Cardiac muscle cell (in vitro differentiated cells and primary cell): ENCODE measurements at regions not wholly inside any gene's neighbourhood (a gene's known extent, or its start where the extent isn't known, plus 50 kb on each side); places are given as distances from the start of the nearest gene placed in this dataset.
"Not testable (repeated sequence)": the region's sequence is repeated elsewhere in the genome, so short reads cannot be mapped to it uniquely, and the experiment has no call there.

ENCODE experiments used
- DNase-seq, 2 donors: peaks; one replicate each; pipeline versions ENCODE4 v3.0.0 to v3.0.0-alpha.2; 2010 to 2017; ENCODE audit warnings: low read depth in 1 of 2, low spot score in 1 of 2
- H3K27ac ChIP-seq: fragments of 200-600 bp; sonication (generic); 2 replicates; pipeline ENCODE4 v1.5.1; 2016
- H3K27me3 ChIP-seq: fragments of 200-600 bp; sonication (generic); 2 replicates; pipeline ENCODE4 v1.6.0; 2016; ENCODE audit warnings: control low read depth
- H3K36me3 ChIP-seq: fragments of 200-600 bp; sonication (generic); 2 replicates; pipeline ENCODE4 v1.5.1; 2016; ENCODE audit warnings: control low read depth
- H3K4me1 ChIP-seq: fragments of 200-600 bp; sonication (generic); 2 replicates; pipeline ENCODE4 v1.8.1; 2017; ENCODE audit warnings: low read depth, mild to moderate bottlenecking, mixed run types
- H3K4me3 ChIP-seq: fragments of 200-600 bp; sonication (generic); 2 replicates; pipeline ENCODE4 v1.5.1; 2016; ENCODE audit warnings: mild to moderate bottlenecking
- H3K9me3 ChIP-seq: fragments of 200-600 bp; sonication (generic); 2 replicates; pipeline ENCODE4 v1.5.1; 2017; ENCODE audit warnings: low read depth, mild to moderate bottlenecking, control low read depth
- TF ChIP-seq, protein P1 (sequence below): IDR thresholded peaks from 2 replicates; pipeline ENCODE4 v1.5.1; 2012; ENCODE audit warnings: low read depth, mild to moderate bottlenecking, low read length

DNA sequence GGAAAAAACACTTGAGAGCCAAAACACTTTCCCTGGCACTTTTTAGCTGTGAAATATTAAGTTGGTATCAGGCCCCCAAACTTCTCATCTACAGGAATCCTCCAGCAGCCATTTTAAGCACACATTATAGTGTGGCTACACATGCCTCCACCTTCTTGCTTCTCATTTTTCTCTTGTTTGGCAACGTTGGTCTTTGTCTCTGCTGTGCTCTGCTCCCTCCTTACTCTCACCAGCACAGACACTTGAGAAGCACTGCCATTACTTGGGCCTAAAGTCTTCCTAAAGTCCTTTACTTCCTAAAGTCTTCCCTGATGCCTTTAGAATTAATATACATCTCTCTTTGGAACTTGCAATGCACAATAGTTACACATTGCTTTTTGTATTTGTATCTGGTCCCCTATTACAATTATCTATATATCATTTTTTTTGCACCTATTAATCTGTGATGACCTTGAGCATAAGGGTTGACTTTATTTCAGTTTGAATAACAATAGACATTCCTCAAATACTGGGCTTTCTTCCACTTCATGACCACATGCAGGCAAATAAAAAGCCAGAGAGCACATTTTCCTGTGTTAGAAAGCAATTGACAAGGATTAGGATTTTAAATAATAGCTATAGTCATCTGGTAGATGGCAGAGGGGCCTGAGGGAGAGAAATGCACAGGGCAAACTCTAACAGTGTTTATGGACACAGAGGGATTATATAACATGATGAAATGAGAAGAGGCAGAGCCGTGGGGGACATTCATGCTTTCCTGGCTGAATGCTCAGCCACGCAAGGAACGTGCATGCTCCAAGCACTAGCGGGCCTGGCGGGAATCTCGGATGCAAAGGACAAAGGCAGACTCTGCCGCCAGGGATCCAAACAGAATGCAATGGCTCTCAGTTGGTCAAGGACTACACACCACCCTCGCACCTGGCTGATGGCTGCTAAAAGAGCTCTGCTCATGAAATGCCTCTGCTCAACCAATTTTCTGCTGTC lies 99.3 kb downstream of the CDC14C start:
- no peak for DNase-seq
- TF ChIP-seq, protein P1, sequence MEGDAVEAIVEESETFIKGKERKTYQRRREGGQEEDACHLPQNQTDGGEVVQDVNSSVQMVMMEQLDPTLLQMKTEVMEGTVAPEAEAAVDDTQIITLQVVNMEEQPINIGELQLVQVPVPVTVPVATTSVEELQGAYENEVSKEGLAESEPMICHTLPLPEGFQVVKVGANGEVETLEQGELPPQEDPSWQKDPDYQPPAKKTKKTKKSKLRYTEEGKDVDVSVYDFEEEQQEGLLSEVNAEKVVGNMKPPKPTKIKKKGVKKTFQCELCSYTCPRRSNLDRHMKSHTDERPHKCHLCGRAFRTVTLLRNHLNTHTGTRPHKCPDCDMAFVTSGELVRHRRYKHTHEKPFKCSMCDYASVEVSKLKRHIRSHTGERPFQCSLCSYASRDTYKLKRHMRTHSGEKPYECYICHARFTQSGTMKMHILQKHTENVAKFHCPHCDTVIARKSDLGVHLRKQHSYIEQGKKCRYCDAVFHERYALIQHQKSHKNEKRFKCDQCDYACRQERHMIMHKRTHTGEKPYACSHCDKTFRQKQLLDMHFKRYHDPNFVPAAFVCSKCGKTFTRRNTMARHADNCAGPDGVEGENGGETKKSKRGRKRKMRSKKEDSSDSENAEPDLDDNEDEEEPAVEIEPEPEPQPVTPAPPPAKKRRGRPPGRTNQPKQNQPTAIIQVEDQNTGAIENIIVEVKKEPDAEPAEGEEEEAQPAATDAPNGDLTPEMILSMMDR = no peak
- H3K27ac ChIP-seq = no peak overlapping the region

DNA sequence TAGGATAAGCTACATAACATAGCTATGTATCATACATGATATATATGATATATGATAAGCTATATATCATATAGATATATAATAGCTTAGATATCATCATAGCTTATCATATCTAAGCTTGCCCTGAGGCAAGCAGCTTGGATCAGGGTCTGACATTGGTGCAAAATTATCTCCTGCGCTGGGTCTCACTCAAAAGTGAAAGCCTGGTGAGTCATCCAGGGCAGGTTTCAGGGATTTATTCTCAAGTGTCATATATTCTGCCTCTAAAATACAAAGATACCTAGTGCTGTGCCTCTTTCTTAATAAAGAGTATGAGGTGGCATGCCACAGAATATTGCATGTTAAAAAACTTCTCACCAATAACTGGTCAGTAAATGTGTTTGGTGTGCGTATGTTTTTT lies 105.9 kb downstream of the CDC14C start:
- Histone ChIP-seq H3K4me3 (no peak overlapping the region), H3K36me3 (no peaks in the 10 kb centered on the region), H3K9me3 (no peaks in the 10 kb centered on the region), H3K27me3 (no peaks in the 10 kb centered on the region), H3K27ac (no peak overlapping the region), H3K4me1 (peaks cover 8% of the 10 kb centered on the region)
- TF ChIP-seq, protein P1 = no peak
- DNase-seq = no peak

More for the DNA sequence above, 99.3 kb downstream of the CDC14C start:
- H3K4me1 ChIP-seq = peaks cover 8% of the 10 kb centered on the region
- H3K4me3 ChIP-seq = no peak overlapping the region
- no peaks in the 10 kb centered on the region for H3K36me3 ChIP-seq
- no peaks in the 10 kb centered on the region for H3K9me3 ChIP-seq
- no peaks in the 10 kb centered on the region for H3K27me3 ChIP-seq

DNA sequence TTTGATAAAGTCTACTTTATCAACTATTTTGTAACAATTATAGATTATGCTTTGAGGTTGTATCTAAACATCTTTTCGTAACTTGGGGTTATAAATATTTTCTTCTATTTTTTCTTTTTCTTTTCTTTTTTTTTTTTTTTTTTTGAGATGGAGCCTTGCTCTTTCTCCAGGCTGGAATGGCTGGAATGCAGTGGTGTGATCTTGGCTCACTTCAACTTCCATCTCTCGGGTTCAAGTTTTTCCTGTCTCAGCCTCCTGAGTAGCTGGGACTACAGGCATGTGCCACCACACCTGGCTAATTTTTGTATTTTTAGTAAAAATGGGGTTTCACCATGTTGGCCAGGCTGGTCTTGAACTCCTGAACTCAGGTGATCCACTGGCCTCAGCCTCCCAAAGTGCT lies 108.8 kb downstream of the CDC14C start:
- DNase-seq, H3K27ac ChIP-seq, H3K4me1 ChIP-seq, H3K9me3 ChIP-seq, H3K27me3 ChIP-seq, H3K4me3 ChIP-seq, H3K36me3 ChIP-seq: not testable (repeated sequence)

GRCh38 chr7:49037346-49038210 lies 113.2 kb downstream of the CDC14C start:
- no peaks in the 10 kb centered on the region for H3K9me3 ChIP-seq
- H3K27me3 ChIP-seq = no peaks in the 10 kb centered on the region
- no peaks in the 10 kb centered on the region for H3K4me1 ChIP-seq
- H3K4me3 ChIP-seq = no peak overlapping the region
- DNase-seq = no peak
- H3K27ac ChIP-seq = no peak overlapping the region
- TF ChIP-seq, protein P1 = no peak
- H3K36me3 ChIP-seq = no peaks in the 10 kb centered on the region

DNA sequence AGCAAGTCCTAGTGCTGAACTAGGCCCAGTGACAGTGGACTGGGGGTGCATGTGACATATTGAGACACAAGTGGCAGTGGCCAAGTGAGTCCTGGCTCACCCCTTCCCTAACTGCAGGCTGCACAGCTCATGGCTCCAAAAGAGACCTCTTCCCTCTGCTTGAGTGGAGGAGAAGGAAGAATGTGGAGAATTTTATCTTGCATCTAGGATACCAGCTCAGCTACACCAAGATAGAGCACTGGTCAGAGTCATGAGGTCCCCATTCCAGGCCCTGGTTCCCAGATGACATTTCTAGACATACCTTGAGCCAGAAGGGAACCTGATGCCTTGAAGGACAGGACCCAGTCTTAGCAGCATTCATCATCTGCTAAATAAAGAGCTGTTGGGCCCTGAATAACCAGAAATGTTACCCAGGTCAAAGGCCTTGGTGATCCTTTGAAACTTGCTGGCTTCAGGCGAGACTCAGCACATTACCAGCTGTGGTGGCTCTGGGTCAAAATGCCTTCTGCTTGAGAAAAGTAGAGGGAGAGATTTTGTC lies 114.5 kb downstream of the CDC14C start:
- H3K4me1 ChIP-seq = no peaks in the 10 kb centered on the region

More for the DNA sequence above, 114.5 kb downstream of the CDC14C start:
- Histone ChIP-seq H3K4me3 (no peak overlapping the region), H3K27me3 (no peaks in the 10 kb centered on the region), H3K27ac (no peak overlapping the region), H3K36me3 (no peaks in the 10 kb centered on the region), H3K9me3 (no peaks in the 10 kb centered on the region)
- TF ChIP-seq, protein P1 = no peak
- DNase-seq = no peak
